Stimulated activated CD4-positive, alpha-beta T cell treated with anti-CD3 and anti-CD28 coated beads, Interleukin-1b, Interleukin-23, amount 100 ng/mL, for 48 hours (primary cell): ENCODE measurements at regions not wholly inside any gene's neighbourhood (a gene's known extent, or its start where the extent isn't known, plus 50 kb on each side); places are given as distances from the start of the nearest gene placed in this dataset.
"Not testable (repeated sequence)": the region's sequence is repeated elsewhere in the genome, so short reads cannot be mapped to it uniquely, and the experiment has no call there.

ENCODE experiments used
- DNase-seq: peaks from one replicate; pipeline ENCODE4 v3.0.0-alpha.2; 2020

DNA sequence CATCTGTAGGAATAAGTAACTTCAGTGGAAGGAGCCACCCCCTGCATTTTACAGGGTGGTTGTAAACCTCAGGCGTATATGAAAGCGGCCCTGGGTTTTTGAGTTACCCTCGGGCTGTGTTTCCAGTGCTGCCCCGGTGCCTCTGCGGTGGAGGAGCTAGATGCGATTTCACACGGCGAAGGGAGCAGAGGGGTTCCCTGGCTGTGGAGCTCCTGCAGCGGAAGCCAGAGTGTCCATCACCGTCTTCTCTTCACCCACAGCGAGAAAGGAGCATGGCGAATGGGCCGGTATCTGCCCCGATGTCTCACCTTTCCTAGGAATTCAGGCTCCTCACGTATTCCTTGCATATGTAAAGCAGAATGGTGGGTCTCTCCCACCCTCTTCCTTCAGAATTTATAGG is 253.6 kb downstream of the THBS2 start:
- no peak for DNase-seq

DNA sequence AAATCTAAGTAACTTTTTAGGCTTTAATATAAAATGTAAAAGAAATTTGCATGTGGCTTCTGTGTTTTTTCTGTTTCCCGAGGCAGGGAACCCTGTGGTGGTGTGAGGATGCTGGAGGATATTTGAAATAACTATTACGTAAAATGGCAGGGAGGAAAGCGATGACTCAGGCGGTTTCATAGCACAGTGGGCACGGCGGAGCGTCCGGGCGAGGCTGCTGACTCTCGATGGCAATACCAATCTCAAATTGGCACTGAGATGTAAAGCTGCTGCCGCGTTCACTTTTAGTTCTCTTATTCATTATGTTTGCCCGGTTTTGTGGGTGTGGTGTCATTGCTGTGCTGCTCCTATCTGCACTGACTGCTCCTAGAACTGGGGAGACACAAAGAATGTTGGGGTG is 254.3 kb downstream of the THBS2 start:
- no peak for DNase-seq

DNA sequence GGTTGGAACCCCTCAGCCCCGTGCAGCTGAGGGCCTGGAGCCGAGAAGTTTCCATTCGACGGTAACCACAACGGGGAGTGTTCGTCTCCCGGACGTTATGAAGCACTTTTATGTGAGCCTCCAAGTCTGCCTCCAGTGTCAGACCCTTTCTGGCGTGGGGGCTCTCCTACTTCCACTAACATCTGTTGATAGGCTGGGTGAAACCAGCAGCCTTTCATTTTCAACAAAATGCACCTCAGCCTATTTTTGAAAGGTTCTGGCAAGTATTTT is 257.4 kb downstream of the THBS2 start:
- no peak for DNase-seq

DNA sequence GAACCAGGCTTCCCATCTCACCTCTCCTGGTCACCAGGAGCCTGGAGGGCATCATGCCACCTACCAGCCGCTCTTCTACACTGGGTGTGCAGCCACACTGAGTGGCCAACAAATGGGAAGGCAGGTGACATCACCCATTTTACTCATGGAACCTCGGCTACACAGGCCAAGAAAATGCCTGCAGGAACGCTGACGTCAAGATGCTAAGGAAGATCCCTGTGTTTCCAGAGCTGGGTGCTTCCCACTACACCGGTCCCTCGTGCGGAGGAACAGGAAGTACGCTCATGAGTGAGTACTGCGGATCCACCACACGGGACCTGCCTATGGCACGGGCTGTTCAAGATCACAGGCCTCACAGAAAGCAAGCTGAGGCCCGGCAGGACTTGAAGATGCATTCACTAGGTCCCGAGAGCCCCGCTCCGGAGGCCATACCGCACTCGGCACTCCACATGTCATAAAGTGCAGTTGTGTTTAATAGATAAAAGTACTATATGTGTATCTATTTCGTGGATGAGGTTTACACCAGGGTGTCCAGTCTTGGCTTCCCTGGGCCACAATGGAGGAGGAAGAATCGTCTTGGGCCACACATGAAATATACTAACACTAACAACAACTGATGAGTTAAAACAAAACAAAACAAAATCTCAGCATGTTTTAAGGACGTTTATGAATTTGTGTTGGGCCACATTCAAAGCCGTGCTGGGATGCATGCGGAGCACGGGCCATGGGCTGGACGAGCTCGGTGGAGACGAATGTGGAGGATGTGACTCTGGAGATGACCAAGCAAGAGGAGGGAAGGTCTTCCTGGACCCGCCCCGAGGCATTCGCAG is 257.9 kb downstream of the THBS2 start:
- DNase-seq, result no peak

DNA sequence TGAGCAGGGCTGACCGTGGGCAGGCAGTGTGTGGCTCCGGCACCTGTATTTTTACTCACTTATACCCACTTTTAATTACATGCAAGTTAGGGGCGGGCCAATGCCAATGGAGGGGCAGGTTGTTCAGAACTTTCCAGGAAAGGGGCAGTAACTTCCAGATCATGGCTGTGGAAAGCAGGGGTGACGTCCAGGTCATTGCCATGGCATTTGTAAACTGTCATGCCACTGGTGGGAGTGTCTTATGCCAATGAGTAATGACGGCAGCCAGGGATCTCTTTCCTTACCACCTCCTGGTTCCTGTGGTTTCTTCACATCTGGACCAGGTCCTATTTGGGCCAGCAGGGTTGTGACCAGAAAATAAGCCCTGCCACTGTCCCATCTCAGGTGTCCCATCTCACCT is 258.7 kb downstream of the THBS2 start:
- DNase-seq, result no peak

DNA sequence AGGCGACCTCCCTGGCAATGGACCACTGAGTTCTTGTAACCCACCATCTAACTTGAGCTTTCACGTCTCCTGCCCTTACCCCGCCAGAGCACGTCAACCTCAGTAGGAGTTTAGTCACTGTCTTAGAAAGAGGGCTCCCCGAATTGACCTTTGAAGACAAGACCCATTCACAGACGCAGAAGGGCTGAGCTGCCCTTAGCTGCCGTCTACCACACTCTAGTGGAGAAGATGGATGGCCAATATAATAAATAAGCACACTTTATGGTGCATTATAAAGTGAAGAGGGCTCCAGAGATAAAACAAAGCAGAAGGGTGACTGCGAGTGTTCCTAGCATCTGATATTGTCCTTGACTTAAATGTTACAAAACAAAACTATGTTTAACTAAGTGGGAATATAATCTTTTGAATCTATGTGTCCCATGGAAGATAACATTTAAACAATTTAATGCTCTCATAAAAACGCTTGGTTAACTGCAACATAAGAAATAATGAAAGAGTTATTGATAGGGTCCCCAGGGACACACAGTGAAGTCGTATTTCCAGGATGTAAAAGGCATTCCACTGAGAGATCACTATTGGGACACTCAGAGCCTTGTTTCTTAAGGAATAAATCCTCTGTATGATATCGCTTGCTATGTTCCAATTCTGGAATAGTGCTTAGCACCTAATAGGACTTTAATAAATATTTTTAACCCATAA is 261.1 kb downstream of the THBS2 start:
- no peak for DNase-seq

DNA sequence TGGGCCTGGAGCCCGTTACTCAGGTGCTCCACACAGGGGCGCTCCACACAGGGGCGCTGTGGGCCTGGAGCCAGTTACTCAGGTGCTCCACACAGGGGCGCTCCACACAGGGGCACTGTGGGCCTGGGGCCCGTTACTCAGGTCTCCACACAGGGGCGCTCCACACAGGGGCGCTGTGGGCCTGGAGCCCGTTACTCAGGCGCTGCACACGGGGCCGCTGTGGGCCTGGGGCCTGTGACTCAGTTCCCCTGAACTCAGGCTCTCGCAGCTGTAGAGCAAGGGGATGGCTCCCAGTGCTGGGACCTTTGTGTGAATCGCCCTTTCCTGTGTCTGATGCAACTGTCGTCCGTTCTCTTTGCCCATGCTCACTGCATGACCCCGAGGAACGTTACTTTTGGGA is 262.0 kb downstream of the THBS2 start:
- DNase-seq, result not testable (repeated sequence)

DNA sequence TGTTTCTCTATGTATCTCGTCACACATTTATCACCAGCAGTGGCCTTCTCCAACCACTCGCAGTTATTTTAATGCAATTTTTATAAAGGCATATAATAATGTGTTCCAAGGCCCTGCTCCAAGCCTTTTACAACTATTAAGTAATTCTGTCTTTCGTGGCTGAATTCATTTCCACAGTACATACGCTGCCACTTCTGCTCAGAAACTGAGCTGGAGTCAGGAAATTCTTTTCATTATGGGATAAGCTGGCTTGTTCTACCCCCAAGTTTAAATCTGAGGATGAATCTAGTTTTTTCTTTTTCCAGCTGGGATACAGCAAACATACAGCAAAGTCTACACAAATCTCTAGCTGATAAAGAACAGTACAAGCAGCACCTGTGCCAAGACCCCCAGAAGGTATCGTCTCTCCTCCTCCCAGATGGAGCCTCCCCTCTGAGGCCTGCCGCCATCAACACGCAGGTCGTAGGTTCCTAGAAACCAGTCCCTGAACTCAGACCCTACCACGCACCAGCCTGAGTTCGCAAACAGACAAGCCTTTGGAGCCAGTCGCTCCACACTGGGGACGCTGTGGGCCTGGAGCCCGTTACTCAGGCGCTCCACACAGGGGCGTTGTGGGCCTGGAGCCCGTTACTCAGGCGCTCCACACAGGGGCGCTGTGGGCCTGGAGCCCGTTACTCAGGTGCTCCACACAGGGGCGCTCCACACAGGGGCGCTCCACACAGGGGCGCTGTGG is 263.5 kb downstream of the THBS2 start:
- no peak for DNase-seq

DNA sequence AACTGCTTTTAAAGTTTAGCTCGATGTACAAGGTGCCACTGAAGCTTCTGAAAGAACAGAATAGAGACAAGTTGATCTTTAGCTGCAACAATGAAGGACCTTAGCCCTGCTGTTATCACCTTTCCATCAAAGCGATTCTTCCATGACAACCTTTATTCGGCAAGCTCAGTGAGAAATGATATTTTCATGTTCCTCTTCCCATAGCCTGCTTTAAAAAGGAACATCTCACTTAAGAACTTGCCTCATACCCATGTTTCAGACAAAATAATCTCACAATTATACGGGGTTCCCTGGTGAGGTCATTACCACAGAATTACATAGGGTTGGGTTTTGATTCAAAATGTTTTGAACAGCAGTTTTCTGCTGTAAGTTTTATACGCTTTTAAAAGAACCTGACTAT is 264.2 kb downstream of the THBS2 start:
- DNase-seq, result no peak

DNA sequence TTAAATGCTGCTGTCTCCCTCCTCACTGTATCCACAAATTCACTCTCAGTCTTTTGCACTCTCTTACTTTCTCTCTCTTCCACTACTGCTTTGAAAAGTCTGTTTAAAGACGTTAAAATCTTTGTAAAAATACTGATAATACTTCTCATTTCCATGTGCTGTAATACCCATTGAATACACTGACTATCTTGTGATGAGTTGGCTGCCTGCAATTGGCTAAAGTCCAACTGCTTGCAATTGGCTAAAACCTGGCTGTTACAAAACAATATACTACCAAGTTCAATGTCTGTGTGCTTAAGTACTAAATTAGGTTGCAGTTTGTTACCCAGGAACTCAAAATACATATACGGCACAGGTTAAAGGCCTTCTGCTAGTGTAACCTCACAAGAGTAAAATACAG is 264.8 kb downstream of the THBS2 start:
- DNase-seq, result no peak

DNA sequence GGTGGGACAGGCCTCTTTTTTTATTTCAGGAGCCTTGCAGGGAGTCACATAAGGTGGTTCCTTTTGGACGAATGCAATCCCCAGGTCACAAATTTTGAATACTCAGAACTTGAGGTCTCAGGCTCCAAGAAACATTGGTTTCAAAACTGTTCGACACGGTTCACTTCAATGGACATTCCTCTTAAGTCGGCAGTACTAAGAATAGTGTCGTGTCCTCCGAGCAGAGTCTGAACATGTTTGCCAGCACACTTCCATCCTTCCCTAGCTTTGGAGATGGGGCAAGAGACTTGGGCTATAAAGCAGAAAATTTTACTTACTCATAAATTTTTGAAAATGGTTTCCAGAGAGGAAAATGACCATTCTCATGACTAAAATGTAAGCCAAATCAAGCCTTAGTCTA is 265.4 kb downstream of the THBS2 start:
- no peak for DNase-seq

DNA sequence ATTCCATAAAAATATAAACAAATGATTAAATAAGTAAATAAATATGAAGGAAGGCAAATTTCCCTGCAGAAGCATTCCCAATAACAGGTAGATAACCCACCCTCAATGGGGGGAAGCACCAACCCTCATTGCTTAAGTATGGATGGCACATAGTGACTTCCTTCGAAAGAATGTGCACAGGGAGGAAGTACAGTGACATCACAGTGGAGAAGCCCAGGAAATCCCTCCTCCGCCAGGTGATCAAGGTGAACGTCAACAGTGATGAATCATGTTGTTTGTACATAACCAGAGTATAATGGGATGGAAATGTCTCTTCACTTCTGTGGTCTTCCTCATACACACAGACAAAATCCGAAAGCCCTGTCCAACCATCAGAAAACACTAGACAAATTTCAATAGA is 267.9 kb downstream of the THBS2 start:
- DNase-seq, result no peak

DNA sequence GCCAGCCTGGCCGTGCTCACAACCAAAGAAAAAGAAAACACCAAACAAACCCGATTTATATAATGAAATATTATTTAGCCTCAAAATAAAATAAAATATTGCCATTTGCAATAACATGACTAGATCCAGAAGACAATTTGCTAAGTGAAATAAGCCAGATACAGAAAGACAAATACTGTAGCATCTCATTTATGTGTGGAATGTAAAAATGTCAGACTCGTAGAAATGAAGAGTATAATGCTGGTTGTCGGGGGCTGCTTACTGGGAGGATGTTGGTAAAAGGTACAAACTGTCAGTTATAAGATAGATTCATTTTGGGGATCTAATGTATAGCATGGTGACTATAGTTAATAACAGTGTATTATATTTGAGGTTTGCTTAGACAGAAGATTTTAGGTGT is 269.7 kb downstream of the THBS2 start:
- no peak for DNase-seq

DNA sequence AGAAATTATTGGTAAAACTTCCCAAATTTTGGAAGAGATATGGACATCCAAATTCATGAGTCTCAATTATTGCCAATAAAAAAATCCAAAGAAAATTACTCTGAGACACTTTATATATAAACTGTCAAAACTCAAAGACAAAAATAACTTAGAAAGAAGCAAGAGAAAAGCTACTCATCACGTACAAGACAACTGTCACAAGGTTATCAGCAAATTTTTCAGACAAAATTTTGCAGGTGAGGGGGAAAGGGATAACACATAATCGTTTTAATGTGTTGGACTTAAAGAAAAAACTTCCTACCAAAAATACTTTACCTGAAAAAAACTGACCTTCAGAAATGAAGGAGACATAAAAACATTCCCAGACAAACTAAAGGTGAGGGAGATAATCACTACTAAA is 272.5 kb downstream of the THBS2 start:
- no peak for DNase-seq

DNA sequence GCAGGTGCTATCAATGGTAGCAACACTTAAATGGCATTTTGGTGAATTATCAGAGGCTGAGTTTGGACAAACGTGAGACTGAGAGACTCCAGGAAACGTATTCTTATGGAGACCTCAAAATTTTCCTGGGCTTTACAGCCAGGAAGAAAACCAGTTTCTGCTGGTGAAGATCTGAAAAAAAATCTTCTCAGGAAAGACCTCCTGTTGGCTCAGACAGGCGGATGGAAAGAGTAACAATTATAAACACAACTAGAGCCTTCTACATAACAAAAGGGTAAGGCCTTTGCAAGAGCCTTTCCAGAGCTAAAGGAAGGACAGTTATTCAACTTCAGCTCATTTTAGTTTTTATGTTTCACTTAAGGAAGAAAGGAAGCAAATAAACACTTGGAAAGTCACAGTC is 274.4 kb downstream of the THBS2 start:
- no peak for DNase-seq

DNA sequence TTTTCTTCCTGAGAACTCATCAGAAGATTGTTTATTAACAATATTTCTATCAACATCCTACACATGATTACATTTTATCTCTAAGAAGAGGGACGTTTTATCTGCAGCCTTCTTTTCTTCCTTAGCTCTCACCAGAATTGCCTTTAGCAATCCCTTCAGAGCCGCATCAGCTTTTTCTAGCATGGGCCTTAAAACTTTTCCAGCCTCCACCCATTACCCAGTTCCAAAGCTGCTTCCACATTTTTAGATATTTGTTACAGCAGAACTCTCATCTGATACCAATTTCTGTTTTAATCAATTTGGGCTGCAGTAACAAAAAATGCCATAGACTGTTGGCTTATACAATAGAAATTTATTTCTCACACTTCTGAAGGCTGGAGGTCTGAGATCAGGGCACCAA is 281.5 kb downstream of the THBS2 start:
- no peak for DNase-seq

DNA sequence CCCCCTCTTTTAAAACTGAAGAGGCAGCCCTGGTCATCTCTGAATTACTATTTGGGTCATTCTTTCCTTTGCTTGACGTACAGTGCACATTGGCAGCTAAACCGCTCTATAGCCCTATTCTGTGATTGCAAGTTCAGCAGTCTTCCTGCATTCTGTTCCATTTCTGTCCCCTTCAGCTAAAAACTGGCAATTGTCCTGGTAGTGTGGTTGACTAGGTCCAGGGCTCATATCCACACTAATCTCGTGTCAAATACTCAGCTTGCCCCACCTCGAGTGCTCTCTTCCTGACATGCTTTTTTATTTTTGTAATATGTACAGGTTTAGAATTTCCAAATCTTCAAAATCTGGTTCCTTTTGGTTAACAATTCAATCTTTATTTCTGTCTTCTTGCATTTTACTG is 282.1 kb downstream of the THBS2 start:
- no peak for DNase-seq

DNA sequence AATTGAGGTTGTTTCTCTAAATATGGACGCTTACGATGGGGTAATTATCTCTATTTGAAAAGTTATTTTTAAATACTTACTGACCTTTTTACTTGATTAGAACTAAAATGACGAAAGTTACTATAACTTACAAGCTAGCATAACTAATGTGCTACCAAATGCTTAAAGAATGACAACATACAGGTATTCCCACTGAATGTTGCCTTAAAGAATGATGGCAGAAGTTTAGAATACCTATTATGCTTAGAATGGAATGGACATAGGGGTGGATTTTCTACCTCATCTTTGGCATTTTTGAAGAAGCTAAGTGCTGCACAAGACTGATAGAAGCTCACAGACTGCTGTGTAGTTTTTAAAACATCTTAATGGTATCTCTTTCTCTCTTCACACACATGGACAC is 284.8 kb downstream of the THBS2 start:
- no peak for DNase-seq

DNA sequence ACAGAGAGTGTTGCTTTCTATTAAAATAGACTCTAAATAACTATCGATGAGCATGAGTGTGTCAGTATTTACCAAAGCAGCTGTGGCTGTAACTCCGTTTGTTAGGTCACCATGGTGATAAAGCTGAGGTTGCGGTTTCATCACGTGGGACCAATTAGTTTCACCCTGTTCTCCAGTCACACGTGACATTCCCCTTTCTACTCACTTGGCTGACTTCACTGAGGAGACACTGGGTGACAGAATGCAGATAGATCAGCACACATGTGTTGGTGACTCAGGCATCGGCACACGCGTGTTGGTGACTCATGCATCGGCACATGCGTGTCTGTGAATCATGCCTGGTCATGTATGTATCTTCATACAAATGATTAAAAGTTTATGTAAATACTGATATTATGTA is 285.4 kb downstream of the THBS2 start:
- DNase-seq, result no peak

DNA sequence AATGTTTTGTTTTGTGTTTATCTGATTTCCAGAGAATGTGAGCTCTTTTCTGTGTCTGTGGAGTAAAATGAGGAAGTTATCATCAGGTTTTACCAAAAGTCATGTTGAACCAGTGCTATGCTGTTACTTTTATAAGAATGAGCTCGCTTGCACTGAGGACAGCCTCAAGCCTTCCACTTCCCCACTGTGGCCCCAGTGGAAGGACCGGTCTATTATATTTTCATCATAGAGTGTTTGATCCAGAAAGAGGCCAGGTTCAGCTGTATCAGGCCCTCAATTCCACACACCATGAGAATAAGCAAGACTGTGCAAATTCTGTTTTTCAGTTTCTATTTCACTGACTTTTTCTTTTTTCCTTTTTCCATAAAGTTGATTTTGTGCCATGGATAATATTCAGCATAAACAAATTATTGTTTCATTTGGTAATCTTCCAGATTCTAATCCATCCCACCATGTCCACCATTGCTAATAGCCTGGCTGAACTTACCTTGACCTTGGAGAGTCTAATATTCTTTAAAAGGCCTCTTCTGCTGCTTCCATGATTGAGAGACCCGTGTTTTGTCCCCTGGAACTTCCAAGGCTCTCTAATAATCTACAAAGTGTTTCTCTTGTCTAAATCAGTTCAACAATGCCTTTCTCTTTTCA is 286.2 kb downstream of the THBS2 start:
- DNase-seq, result no peak

DNA sequence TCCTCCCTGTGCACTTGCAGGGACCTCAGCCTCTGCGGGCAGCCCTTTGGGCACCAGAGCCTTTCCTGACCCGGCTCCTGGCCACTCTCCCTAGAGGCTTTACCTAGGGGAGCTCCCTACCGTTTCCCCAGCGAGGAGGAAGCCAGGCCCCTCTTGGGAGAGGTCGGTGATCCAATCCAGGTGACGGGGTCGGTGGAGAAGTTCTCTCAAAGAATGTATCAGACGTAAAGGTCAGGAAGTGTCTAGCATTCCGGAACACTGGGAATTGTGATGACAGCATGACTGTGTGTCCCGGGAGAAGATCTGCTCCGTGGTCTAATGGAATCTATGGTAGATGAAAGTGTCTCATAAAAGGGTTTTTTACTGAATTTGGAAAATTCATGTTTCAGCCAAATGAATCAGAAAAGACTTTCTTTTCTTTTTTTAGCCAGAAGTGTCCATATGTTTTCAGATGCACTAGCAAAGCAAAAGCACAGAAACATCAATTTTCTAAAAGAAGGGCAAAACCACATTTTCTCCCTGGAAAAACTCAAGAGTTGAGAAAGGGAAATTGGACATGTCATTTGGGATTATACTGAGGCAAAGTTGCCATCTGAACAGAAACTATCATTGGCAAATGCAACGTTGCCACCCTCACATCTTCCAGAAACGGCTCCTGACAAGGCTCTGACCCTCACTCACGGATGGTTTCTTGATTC is 289.4 kb downstream of the THBS2 start:
- no peak for DNase-seq

DNA sequence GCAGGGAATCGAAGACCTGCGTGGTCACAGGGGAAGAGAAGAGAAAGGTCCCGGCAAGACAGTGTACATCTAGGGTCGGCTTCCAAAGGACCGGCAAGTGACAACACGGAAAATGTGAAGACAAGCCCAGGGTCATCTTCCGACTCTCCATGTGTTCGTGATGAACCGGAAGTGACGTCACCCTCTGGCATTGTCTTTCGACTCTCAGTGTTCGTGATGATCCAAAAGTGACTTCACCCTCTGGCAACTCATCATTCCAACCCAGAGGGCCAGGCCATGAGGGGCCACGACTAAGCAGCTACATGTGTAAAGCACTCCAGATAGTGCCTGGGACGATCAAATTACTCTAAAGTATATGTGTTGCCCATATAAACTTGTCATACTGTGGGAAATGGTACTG is 290.8 kb downstream of the THBS2 start:
- DNase-seq, result no peak

DNA sequence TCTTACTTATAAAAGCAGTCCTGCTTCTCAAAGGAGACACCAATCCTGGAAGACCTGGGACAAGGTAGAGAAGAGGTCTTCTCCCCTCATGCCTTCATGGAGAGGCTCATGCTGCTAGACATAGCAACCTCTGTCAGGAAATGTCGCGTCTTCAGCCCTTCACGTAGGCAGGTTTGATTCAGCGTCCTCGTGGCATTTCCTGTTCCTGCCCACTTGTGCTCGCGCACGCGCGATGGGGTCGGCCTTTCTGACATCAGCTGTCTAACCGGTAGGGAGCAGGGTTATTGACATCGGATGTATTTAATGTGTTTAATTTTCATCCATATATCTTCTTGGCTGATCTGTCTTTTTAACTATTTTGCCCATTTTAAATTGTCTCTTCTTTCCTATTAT is 292.4 kb downstream of the THBS2 start:
- DNase-seq, result no peak
